CD4-positive, alpha-beta T cell (primary cell): ENCODE measurements at regions not wholly inside any gene's neighbourhood (a gene's known extent, or its start where the extent isn't known, plus 50 kb on each side); places are given as distances from the start of the nearest gene placed in this dataset.

Experiments
- ATAC-seq: fragments of 200-7000 bp; cut with Tn5 transposase; one replicate; pipeline ENCODE4 v1.10.0; 2022; ENCODE audit warnings: mild to moderate bottlenecking; ENCODE audit not compliant: poor library complexity
- CTCF ChIA-PET: fragments of 350-600 bp; sonication (Branson Sonifier 250); formaldehyde crosslinking; loops from one replicate; lab custom pipeline; 2021; ENCODE audit warnings: antibody characterized with exemption, inconsistent platforms; lab: Charles Lee
- POLR2A ChIA-PET: fragments of 350-600 bp; sonication (Branson Sonifier 250); formaldehyde crosslinking; loops from one replicate; lab custom pipeline; 2021; ENCODE audit warnings: antibody characterized with exemption, inconsistent platforms; lab: Charles Lee
- DNase-seq, 14 experiments: peaks; one replicate each; pipeline ENCODE4 v3.0.0-alpha.2; 2013 to 2020; ENCODE audit warnings: mixed read lengths in 2 of 14
- H3K27ac ChIP-seq, 2 donors: one replicate each; pipeline versions ENCODE4 v1.5.1 to v1.7.0; 2013; ENCODE audit warnings: low read length in 2 of 2, low read depth in 1 of 2, mild to moderate bottlenecking in 1 of 2
- H3K27me3 ChIP-seq, 2 experiments: 1 replicate in 1 of 2; 2 replicates in 1 of 2; pipeline versions ENCODE4 v1.6.1 to v1.7.0; 2013; ENCODE audit warnings: low read length in 2 of 2, control low read depth in 1 of 2, mild to moderate bottlenecking in 1 of 2, moderate library complexity in 1 of 2; ENCODE audit not compliant: insufficient read depth in 2 of 2, control insufficient read depth in 1 of 2
- H3K36me3 ChIP-seq: one replicate; pipeline ENCODE4 v1.6.1; 2013; ENCODE audit warnings: low read length, control low read depth; ENCODE audit not compliant: insufficient read depth
- H3K4me1 ChIP-seq: one replicate; pipeline ENCODE4 v1.6.1; 2013; ENCODE audit warnings: low read length, control low read depth; ENCODE audit not compliant: insufficient read depth
- H3K4me3 ChIP-seq: one replicate; pipeline ENCODE4 v1.5.1; 2013; ENCODE audit warnings: mild to moderate bottlenecking, low read length, moderate library complexity
- H3K9me3 ChIP-seq, 2 experiments: 1 replicate in 1 of 2; 2 replicates in 1 of 2; pipeline versions ENCODE4 v1.6.1 to v1.7.0; 2013; ENCODE audit warnings: low read length in 2 of 2, mild to moderate bottlenecking in 2 of 2, control low read depth in 1 of 2, moderate library complexity in 1 of 2; ENCODE audit not compliant: control insufficient read depth in 1 of 2, insufficient read depth in 1 of 2
- H3K27ac Mint-ChIP-seq: one replicate; pipeline ENCODE4 v1.8.0; 2020; ENCODE audit warnings: mixed read lengths
- H3K27me3 Mint-ChIP-seq: one replicate; pipeline ENCODE4 v1.8.0; 2021; ENCODE audit warnings: mixed read lengths
- H3K36me3 Mint-ChIP-seq: one replicate; pipeline ENCODE4 v1.8.0; 2021; ENCODE audit warnings: low read depth, mixed read lengths
- H3K4me1 Mint-ChIP-seq: one replicate; pipeline ENCODE4 v1.8.0; 2021; ENCODE audit warnings: low read depth, mixed read lengths
- H3K4me3 Mint-ChIP-seq: one replicate; pipeline ENCODE4 v1.8.0; 2020; ENCODE audit warnings: mild to moderate bottlenecking, mixed read lengths
- H3K9me3 Mint-ChIP-seq: one replicate; pipeline ENCODE4 v1.8.0; 2020; ENCODE audit warnings: mixed read lengths
- CTCF ChIP-seq: fragments of 200-600 bp; IDR thresholded peaks from one replicate; pipeline ENCODE4 v1.8.0; 2022; ENCODE audit warnings: antibody characterized with exemption, mild to moderate bottlenecking
- intact Hi-C, 2 experiments: fragments of 100-400 bp; cut with DNase I in 1 of 2; cut with micrococcal nuclease in 1 of 2; formaldehyde crosslinking; loops; one replicate each; pipeline versions ENCODE4 v1.15.1 to v1.9.0; 2023 to 2025; cut with DNase I, micrococcal nuclease

GRCh38 chr2:42882756-42883155 is 90.4 kb upstream of the HAAO start:
- no peak overlapping the region for H3K27ac ChIP-seq
- Mint-ChIP-seq H3K27ac (no peak overlapping the region), H3K36me3 (no peaks in the 10 kb centered on the region), H3K9me3 (peaks cover 1% of the 10 kb centered on the region), H3K4me1 (peaks cover 16% of the 10 kb centered on the region), H3K4me3 (no peak overlapping the region), H3K27me3 (no peaks in the 10 kb centered on the region)
- intact Hi-C loops: no loop called here
- no peak overlapping the region for H3K4me3 ChIP-seq
- H3K9me3 ChIP-seq: no peaks in the 10 kb centered on the region
- ATAC-seq: no peak
- ChIA-PET POLR2A (no interaction called here), CTCF (no interaction called here)
- DNase-seq: no peak
- H3K4me1 ChIP-seq: peaks cover 12% of the 10 kb centered on the region
- no peaks in the 10 kb centered on the region for H3K36me3 ChIP-seq
- no peak for TF ChIP-seq CTCF
- no peaks in the 10 kb centered on the region for H3K27me3 ChIP-seq

- H3K36me3 ChIP-seq: no peaks in the 10 kb centered on the region
- no peak overlapping the region for H3K27ac Mint-ChIP-seq
- ChIA-PET CTCF (no interaction called here), POLR2A (no interaction called here)
- H3K4me1 ChIP-seq: peaks cover 12% of the 10 kb centered on the region
- no peaks in the 10 kb centered on the region for H3K27me3 ChIP-seq
- peaks cover 16% of the 10 kb centered on the region for H3K4me1 Mint-ChIP-seq
- no peaks in the 10 kb centered on the region for H3K9me3 Mint-ChIP-seq
- DNase-seq: peak in 1 of 14 experiments; percentile 27
- H3K36me3 Mint-ChIP-seq: no peaks in the 10 kb centered on the region
- no peak overlapping the region for H3K4me3 Mint-ChIP-seq
- no peak overlapping the region for H3K27ac ChIP-seq
- no peaks in the 10 kb centered on the region for H3K27me3 Mint-ChIP-seq
- no peak for TF ChIP-seq CTCF
- intact Hi-C loops: no loop called here
- no peaks in the 10 kb centered on the region for H3K9me3 ChIP-seq
- ATAC-seq: no peak
- no peak overlapping the region for H3K4me3 ChIP-seq
Measured at GRCh38 chr2:42881732-42882131, 89.3 kb upstream of the HAAO start.

- Histone ChIP-seq H3K4me3 (no peak overlapping the region), H3K36me3 (no peaks in the 10 kb centered on the region), H3K27ac (no peak overlapping the region), H3K4me1 (peaks cover 12% of the 10 kb centered on the region), H3K27me3 (no peaks in the 10 kb centered on the region), H3K9me3 (no peaks in the 10 kb centered on the region)
- Mint-ChIP-seq H3K27ac (no peak overlapping the region), H3K27me3 (no peaks in the 10 kb centered on the region), H3K4me3 (no peak overlapping the region), H3K4me1 (peaks cover 16% of the 10 kb centered on the region), H3K9me3 (no peaks in the 10 kb centered on the region), H3K36me3 (no peaks in the 10 kb centered on the region)
- no peak for ATAC-seq
- ChIA-PET POLR2A (no interaction called here), CTCF (no interaction called here)
- no peak for TF ChIP-seq CTCF
- intact Hi-C loops: no loop called here
- DNase-seq: no peak
Measured at GRCh38 chr2:42880738-42881690, 88.6 kb upstream of the HAAO start.
